GM23338 (cell line): ENCODE measurements at regions not wholly inside any gene's neighbourhood (a gene's known extent, or its start where the extent isn't known, plus 50 kb on each side); places are given as distances from the start of the nearest gene placed in this dataset.

Experiments used
- ATAC-seq: fragments of 200-7000 bp; cut with Tn5 transposase; 3 replicates; pipeline ENCODE4 v1.9.1; 2020
- DNase-seq: peaks from one replicate; pipeline ENCODE4 v3.0.0-alpha.2; 2015; ENCODE audit warnings: low spot score
- H2AFZ ChIP-seq: fragments of 200-600 bp; sonication (generic); 2 replicates; pipeline ENCODE4 v1.8.0; 2016; ENCODE audit warnings: antibody characterized with exemption, mild to moderate bottlenecking, moderate library complexity
- H3F3A ChIP-seq: fragments of 200-600 bp; sonication (generic); replicated peaks from 2 replicates; pipeline ENCODE4 v1.8.0; 2017; ENCODE audit warnings: antibody characterized with exemption, mixed run types, low read depth
- H3K27ac ChIP-seq: fragments of 200-600 bp; sonication (generic); 2 replicates; pipeline ENCODE4 v1.6.1; 2016; ENCODE audit warnings: low read depth
- H3K27me3 ChIP-seq: fragments of 200-600 bp; sonication (generic); 2 replicates; pipeline ENCODE4 v1.8.0; 2016; ENCODE audit warnings: mild to moderate bottlenecking, mixed run types, moderate library complexity; ENCODE audit not compliant: insufficient read depth
- H3K36me3 ChIP-seq: fragments of 200-600 bp; sonication (generic); 2 replicates; pipeline ENCODE4 v1.8.0; 2016; ENCODE audit warnings: mild to moderate bottlenecking; ENCODE audit not compliant: insufficient read depth
- H3K4me1 ChIP-seq: fragments of 200-600 bp; sonication (generic); 2 replicates; pipeline ENCODE4 v1.8.0; 2016; ENCODE audit warnings: mild to moderate bottlenecking, moderate library complexity; ENCODE audit not compliant: insufficient read depth
- H3K4me2 ChIP-seq: fragments of 200-600 bp; sonication (generic); 2 replicates; pipeline ENCODE4 v1.7.1; 2017; ENCODE audit warnings: mixed run types
- H3K4me3 ChIP-seq: fragments of 200-600 bp; sonication (generic); 2 replicates; pipeline ENCODE4 v1.6.1; 2016; ENCODE audit warnings: mixed run types
- H3K79me2 ChIP-seq: fragments of 200-600 bp; sonication (generic); replicated peaks from 2 replicates; pipeline ENCODE4 v1.8.0; 2017; ENCODE audit warnings: mild to moderate bottlenecking; ENCODE audit not compliant: insufficient read depth
- H3K9me2 ChIP-seq: fragments of 200-600 bp; sonication (generic); 2 replicates; pipeline ENCODE4 v1.8.0; 2017; ENCODE audit not compliant: insufficient read depth
- H4K20me1 ChIP-seq: fragments of 200-600 bp; sonication (generic); replicated peaks from 2 replicates; pipeline ENCODE4 v1.8.0; 2017; ENCODE audit warnings: mild to moderate bottlenecking; ENCODE audit not compliant: insufficient read depth
- H3K27ac Mint-ChIP-seq: 2 replicates; pipeline ENCODE4 v1.8.0; 2020; ENCODE audit warnings: inconsistent platforms, mild to moderate bottlenecking, moderate library complexity, mixed read lengths
- H3K27me3 Mint-ChIP-seq: 3 replicates; pipeline ENCODE4 v1.8.0; 2022; ENCODE audit warnings: low read depth, mild to moderate bottlenecking, moderate library complexity, mixed read lengths, inconsistent platforms; ENCODE audit not compliant: insufficient read depth, poor library complexity
- H3K36me3 Mint-ChIP-seq: 3 replicates; pipeline ENCODE4 v1.8.0; 2021; ENCODE audit warnings: low read depth, mild to moderate bottlenecking, inconsistent platforms, moderate library complexity, mixed read lengths
- H3K4me1 Mint-ChIP-seq: 3 replicates; pipeline ENCODE4 v1.8.0; 2020; ENCODE audit warnings: mild to moderate bottlenecking, inconsistent platforms, mixed read lengths
- H3K4me3 Mint-ChIP-seq: 3 replicates; pipeline ENCODE4 v1.8.0; 2021; ENCODE audit warnings: moderate library complexity, mild to moderate bottlenecking, inconsistent platforms, mixed read lengths
- H3K9me3 Mint-ChIP-seq: 3 replicates; pipeline ENCODE4 v1.8.0; 2020; ENCODE audit warnings: moderate library complexity, mild to moderate bottlenecking, inconsistent platforms, mixed read lengths
- CREB1 ChIP-seq: fragments of 250-450 bp; sonication (Bioruptor Pico); IDR thresholded peaks from 2 replicates; pipeline ENCODE4 v1.5.0; 2020; ENCODE audit warnings: low read depth, mild to moderate bottlenecking, moderate library complexity
- CTCF ChIP-seq, 2 experiments: fragments of 200-600 bp in 1 of 2; sonication (generic) in 1 of 2; conservative IDR thresholded peaks; 2 replicates each; pipeline versions ENCODE4 v1.5.1 to v1.6.1; 2016 to 2017; ENCODE audit warnings: antibody characterized with exemption in 2 of 2, low read depth in 2 of 2, mild to moderate bottlenecking in 2 of 2, moderate library complexity in 1 of 2
- ETS1 ChIP-seq: IDR thresholded peaks from 2 replicates; pipeline ENCODE4 v1.6.1; 2016; ENCODE audit warnings: antibody characterized with exemption
- EZH2 ChIP-seq: fragments of 200-600 bp; sonication (generic); IDR thresholded peaks from one replicate; pipeline ENCODE4 v1.8.0; 2017; ENCODE audit warnings: antibody characterized with exemption, mild to moderate bottlenecking, low read depth; ENCODE audit not compliant: unreplicated experiment
- EZH2phosphoT487 ChIP-seq: fragments of 200-600 bp; sonication (generic); IDR thresholded peaks from one replicate; pipeline ENCODE4 v1.8.1; 2018; ENCODE audit warnings: antibody characterized with exemption; ENCODE audit not compliant: unreplicated experiment
- JUNB ChIP-seq: IDR thresholded peaks from one replicate; pipeline ENCODE4 v1.6.1; 2016; ENCODE audit warnings: antibody characterized with exemption; ENCODE audit not compliant: unreplicated experiment
- NANOG ChIP-seq: IDR thresholded peaks from 2 replicates; pipeline ENCODE4 v1.6.1; 2016; ENCODE audit warnings: antibody characterized with exemption, borderline replicate concordance
- POLR2AphosphoS5 ChIP-seq: IDR thresholded peaks from 2 replicates; pipeline ENCODE4 v1.6.1; 2016; ENCODE audit warnings: antibody characterized with exemption, low read depth
- STAT1 ChIP-seq: IDR thresholded peaks from one replicate; pipeline ENCODE4 v1.6.1; 2016; ENCODE audit warnings: antibody characterized with exemption; ENCODE audit not compliant: unreplicated experiment
- ZNF114 ChIP-seq: fragments of 250-450 bp; sonication (Bioruptor Pico); IDR thresholded peaks from 2 replicates; pipeline ENCODE4 v1.5.0; 2020; ENCODE audit warnings: mild to moderate bottlenecking, moderate library complexity
- ZNF331 ChIP-seq: fragments of 250-450 bp; sonication (Bioruptor Pico); IDR thresholded peaks from 2 replicates; pipeline ENCODE4 v1.5.0; 2020; ENCODE audit warnings: low read depth, mild to moderate bottlenecking, moderate library complexity
- TF ChIP-seq, protein P1 (sequence below): fragments of 250-450 bp; sonication (Bioruptor Pico); IDR thresholded peaks from 2 replicates; pipeline ENCODE4 v1.5.0; 2020; ENCODE audit warnings: mild to moderate bottlenecking, moderate library complexity
- TF ChIP-seq, protein P2 (sequence below): IDR thresholded peaks from one replicate; pipeline ENCODE4 v1.6.1; 2018; ENCODE audit warnings: antibody characterized with exemption; ENCODE audit not compliant: unreplicated experiment

DNA sequence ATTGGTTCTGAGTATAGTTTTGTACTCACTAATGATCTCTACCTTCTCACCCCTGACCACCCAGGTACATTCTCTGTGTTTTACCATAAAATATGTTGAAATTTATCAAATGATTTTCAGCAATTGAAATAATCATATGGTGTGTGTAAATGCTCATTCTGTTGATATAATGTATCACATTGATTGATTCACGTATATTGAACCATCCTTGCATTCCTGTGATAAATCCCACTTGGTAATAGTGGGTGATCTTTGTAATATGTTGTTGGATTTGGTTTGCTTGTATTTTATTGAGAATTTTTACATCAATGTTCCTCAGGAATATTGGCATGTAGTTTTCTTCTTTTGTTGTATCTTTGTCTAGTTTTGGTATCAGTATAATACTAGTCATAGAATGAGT, 1497.6 kb downstream of the OTOL1 start:
- Histone ChIP-seq H3K9me2 (no peaks in the 10 kb centered on the region), H3K79me2 (no peaks in the 10 kb centered on the region), H3K27ac (no peak overlapping the region), H3K4me1 (no peaks in the 10 kb centered on the region), H3F3A (no peaks in the 10 kb centered on the region), H2AFZ (no peak overlapping the region), H3K36me3 (peaks cover 4% of the 10 kb centered on the region; the same call in 1 of the 2 replicates), H4K20me1 (no peaks in the 10 kb centered on the region), H3K4me3 (no peak overlapping the region), H3K4me2 (no peak overlapping the region), H3K27me3 (no peaks in the 10 kb centered on the region)
- H3K4me1 Mint-ChIP-seq = peaks cover 18% of the 10 kb centered on the region
- TF ChIP-seq ZNF114 (CRISPR knock-in tag) (no peak), POLR2AphosphoS5 (no peak), STAT1 (no peak), ZNF331 (no peak), CREB1 (no peak), CTCF (conservative IDR thresholded peaks at IDR 0.05; ENCODE audit: low read depth in 2 of 2) (no peak), NANOG (no peak), ETS1 (no peak), JUNB (no peak), EZH2 (no peak), EZH2phosphoT487 (no peak)
- TF ChIP-seq, protein P1, sequence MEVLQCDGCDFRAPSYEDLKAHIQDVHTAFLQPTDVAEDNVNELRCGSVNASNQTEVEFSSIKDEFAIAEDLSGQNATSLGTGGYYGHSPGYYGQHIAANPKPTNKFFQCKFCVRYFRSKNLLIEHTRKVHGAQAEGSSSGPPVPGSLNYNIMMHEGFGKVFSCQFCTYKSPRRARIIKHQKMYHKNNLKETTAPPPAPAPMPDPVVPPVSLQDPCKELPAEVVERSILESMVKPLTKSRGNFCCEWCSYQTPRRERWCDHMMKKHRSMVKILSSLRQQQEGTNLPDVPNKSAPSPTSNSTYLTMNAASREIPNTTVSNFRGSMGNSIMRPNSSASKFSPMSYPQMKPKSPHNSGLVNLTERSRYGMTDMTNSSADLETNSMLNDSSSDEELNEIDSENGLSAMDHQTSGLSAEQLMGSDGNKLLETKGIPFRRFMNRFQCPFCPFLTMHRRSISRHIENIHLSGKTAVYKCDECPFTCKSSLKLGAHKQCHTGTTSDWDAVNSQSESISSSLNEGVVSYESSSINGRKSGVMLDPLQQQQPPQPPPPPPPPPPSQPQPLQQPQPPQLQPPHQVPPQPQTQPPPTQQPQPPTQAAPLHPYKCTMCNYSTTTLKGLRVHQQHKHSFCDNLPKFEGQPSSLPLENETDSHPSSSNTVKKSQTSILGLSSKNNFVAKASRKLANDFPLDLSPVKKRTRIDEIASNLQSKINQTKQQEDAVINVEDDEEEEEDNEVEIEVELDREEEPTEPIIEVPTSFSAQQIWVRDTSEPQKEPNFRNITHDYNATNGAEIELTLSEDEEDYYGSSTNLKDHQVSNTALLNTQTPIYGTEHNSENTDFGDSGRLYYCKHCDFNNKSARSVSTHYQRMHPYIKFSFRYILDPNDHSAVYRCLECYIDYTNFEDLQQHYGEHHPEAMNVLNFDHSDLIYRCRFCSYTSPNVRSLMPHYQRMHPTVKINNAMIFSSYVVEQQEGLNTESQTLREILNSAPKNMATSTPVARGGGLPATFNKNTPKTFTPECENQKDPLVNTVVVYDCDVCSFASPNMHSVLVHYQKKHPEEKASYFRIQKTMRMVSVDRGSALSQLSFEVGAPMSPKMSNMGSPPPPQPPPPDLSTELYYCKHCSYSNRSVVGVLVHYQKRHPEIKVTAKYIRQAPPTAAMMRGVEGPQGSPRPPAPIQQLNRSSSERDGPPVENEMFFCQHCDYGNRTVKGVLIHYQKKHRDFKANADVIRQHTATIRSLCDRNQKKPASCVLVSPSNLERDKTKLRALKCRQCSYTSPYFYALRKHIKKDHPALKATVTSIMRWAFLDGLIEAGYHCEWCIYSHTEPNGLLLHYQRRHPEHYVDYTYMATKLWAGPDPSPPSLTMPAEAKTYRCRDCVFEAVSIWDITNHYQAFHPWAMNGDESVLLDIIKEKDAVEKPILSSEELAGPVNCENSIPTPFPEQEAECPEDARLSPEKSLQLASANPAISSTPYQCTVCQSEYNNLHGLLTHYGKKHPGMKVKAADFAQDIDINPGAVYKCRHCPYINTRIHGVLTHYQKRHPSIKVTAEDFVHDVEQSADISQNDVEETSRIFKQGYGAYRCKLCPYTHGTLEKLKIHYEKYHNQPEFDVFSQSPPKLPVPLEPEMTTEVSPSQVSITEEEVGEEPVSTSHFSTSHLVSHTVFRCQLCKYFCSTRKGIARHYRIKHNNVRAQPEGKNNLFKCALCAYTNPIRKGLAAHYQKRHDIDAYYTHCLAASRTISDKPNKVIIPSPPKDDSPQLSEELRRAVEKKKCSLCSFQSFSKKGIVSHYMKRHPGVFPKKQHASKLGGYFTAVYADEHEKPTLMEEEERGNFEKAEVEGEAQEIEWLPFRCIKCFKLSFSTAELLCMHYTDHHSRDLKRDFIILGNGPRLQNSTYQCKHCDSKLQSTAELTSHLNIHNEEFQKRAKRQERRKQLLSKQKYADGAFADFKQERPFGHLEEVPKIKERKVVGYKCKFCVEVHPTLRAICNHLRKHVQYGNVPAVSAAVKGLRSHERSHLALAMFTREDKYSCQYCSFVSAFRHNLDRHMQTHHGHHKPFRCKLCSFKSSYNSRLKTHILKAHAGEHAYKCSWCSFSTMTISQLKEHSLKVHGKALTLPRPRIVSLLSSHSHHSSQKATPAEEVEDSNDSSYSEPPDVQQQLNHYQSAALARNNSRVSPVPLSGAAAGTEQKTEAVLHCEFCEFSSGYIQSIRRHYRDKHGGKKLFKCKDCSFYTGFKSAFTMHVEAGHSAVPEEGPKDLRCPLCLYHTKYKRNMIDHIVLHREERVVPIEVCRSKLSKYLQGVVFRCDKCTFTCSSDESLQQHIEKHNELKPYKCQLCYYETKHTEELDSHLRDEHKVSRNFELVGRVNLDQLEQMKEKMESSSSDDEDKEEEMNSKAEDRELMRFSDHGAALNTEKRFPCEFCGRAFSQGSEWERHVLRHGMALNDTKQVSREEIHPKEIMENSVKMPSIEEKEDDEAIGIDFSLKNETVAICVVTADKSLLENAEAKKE = no peak
- TF ChIP-seq, protein P2, sequence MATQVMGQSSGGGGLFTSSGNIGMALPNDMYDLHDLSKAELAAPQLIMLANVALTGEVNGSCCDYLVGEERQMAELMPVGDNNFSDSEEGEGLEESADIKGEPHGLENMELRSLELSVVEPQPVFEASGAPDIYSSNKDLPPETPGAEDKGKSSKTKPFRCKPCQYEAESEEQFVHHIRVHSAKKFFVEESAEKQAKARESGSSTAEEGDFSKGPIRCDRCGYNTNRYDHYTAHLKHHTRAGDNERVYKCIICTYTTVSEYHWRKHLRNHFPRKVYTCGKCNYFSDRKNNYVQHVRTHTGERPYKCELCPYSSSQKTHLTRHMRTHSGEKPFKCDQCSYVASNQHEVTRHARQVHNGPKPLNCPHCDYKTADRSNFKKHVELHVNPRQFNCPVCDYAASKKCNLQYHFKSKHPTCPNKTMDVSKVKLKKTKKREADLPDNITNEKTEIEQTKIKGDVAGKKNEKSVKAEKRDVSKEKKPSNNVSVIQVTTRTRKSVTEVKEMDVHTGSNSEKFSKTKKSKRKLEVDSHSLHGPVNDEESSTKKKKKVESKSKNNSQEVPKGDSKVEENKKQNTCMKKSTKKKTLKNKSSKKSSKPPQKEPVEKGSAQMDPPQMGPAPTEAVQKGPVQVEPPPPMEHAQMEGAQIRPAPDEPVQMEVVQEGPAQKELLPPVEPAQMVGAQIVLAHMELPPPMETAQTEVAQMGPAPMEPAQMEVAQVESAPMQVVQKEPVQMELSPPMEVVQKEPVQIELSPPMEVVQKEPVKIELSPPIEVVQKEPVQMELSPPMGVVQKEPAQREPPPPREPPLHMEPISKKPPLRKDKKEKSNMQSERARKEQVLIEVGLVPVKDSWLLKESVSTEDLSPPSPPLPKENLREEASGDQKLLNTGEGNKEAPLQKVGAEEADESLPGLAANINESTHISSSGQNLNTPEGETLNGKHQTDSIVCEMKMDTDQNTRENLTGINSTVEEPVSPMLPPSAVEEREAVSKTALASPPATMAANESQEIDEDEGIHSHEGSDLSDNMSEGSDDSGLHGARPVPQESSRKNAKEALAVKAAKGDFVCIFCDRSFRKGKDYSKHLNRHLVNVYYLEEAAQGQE = no peak
- no peak for ATAC-seq
- DNase-seq = no peak
- no peak overlapping the region for H3K27ac Mint-ChIP-seq
- no peak overlapping the region for H3K4me3 Mint-ChIP-seq
- peaks cover 13% of the 10 kb centered on the region; the same call in 2 of the 3 replicates for H3K36me3 Mint-ChIP-seq
- no peaks in the 10 kb centered on the region for H3K27me3 Mint-ChIP-seq
- peaks cover 9% of the 10 kb centered on the region for H3K9me3 Mint-ChIP-seq
